SK-N-SH treated with all-trans-retinoic acid at 6 μM for 48 hours (cell line): ENCODE measurements at regions not wholly inside any gene's neighbourhood (a gene's known extent, or its start where the extent isn't known, plus 50 kb on each side); places are given as distances from the start of the nearest gene placed in this dataset.

Experiments
- ARNTL ChIP-seq: fragments of 450-650 bp; formaldehyde crosslinking; IDR thresholded peaks from 2 replicates; pipeline ENCODE4 v1.5.0; 2020; ENCODE audit warnings: low read depth, mild to moderate bottlenecking, moderate library complexity, borderline replicate concordance
- BACH2 ChIP-seq: fragments of 250-450 bp; sonication (Bioruptor Pico); IDR thresholded peaks from 2 replicates; pipeline ENCODE4 v1.9.0; 2021; ENCODE audit warnings: mild to moderate bottlenecking, borderline replicate concordance
- CREB5 ChIP-seq: fragments of 250-450 bp; sonication (Bioruptor Pico); IDR thresholded peaks from 2 replicates; pipeline ENCODE4 v1.5.1; 2020; ENCODE audit warnings: low read depth, mild to moderate bottlenecking, moderate library complexity
- GLIS3 ChIP-seq: fragments of 250-450 bp; sonication (Bioruptor Pico); IDR thresholded peaks from 2 replicates; pipeline ENCODE4 v1.5.0; 2020; ENCODE audit warnings: mild to moderate bottlenecking, moderate library complexity
- ISL1 ChIP-seq: fragments of 250-450 bp; sonication (Bioruptor Pico); IDR thresholded peaks from 2 replicates; pipeline ENCODE4 v2.1.2; 2022; ENCODE audit warnings: mild to moderate bottlenecking, moderate library complexity
- PATZ1 ChIP-seq: fragments of 250-450 bp; sonication (Bioruptor Pico); IDR thresholded peaks from 2 replicates; pipeline ENCODE4 v1.8.0; 2020; ENCODE audit warnings: mild to moderate bottlenecking, moderate library complexity, borderline replicate concordance
- RARB ChIP-seq: fragments of 250-450 bp; sonication (Bioruptor Pico); IDR thresholded peaks from 2 replicates; pipeline ENCODE4 v1.8.0; 2021; ENCODE audit warnings: mild to moderate bottlenecking, moderate library complexity
- TCF4 ChIP-seq: fragments of 250-450 bp; sonication (Bioruptor Pico); IDR thresholded peaks from 2 replicates; pipeline ENCODE4 v1.8.0; 2021; ENCODE audit warnings: mild to moderate bottlenecking, moderate library complexity, borderline replicate concordance
- TOX ChIP-seq: fragments of 250-450 bp; sonication (Bioruptor Pico); IDR thresholded peaks from 2 replicates; pipeline ENCODE4 v1.8.0; 2021; ENCODE audit warnings: mild to moderate bottlenecking, moderate library complexity, borderline replicate concordance
- ZC3H10 ChIP-seq: fragments of 250-450 bp; sonication (Bioruptor Pico); IDR thresholded peaks from 2 replicates; pipeline ENCODE4 v1.5.1; 2021; ENCODE audit warnings: mild to moderate bottlenecking, moderate library complexity
- ZNF565 ChIP-seq: fragments of 450-650 bp; formaldehyde crosslinking; conservative IDR thresholded peaks from 2 replicates; pipeline ENCODE4 v1.5.0; 2020; ENCODE audit warnings: low read depth, mild to moderate bottlenecking, moderate library complexity

- no peak for TF ChIP-seq TOX (CRISPR knock-in tag)
- no peak for TF ChIP-seq GLIS3 (CRISPR knock-in tag)
- TF ChIP-seq RARB, result no peak
- TF ChIP-seq PATZ1, result no peak
- no peak for TF ChIP-seq TCF4 (CRISPR knock-in tag)
- no peak for TF ChIP-seq ARNTL (CRISPR knock-in tag)
- TF ChIP-seq CREB5 (CRISPR knock-in tag), result no peak
- no peak for TF ChIP-seq BACH2 (CRISPR knock-in tag)
- TF ChIP-seq ZC3H10, result no peak
- no peak for TF ChIP-seq ZNF565
- TF ChIP-seq ISL1 (CRISPR knock-in tag), result no peak
These were observed 61.5 kb upstream of the GALNT10 start for GRCh38 chr5:154129013-154129412.
